PFSK-1 (cell line): ENCODE measurements at regions not wholly inside any gene's neighbourhood (a gene's known extent, or its start where the extent isn't known, plus 50 kb on each side); places are given as distances from the start of the nearest gene placed in this dataset.

Experiments used
- FOXP2 ChIP-seq: optimal IDR thresholded peaks from 2 replicates; pipeline ENCODE3; 2011; ENCODE audit warnings: borderline replicate concordance, control low read depth, inconsistent platforms; ENCODE audit not compliant: insufficient read depth; ENCODE audit errors: extremely low read length, extremely low read depth
- POLR2AphosphoS5 ChIP-seq: IDR thresholded peaks from 2 replicates; pipeline ENCODE4 v1.6.1; 2012; ENCODE audit warnings: low read depth, mild to moderate bottlenecking, control low read depth, low read length, moderate library complexity
- REST ChIP-seq, 2 experiments: IDR thresholded peaks; 2 replicates each; pipeline versions ENCODE4 v1.6.1 to v1.8.0; 2011 to 2012; ENCODE audit warnings: low read depth in 2 of 2, low read length in 2 of 2, control low read depth in 1 of 2, inconsistent platforms in 1 of 2, mild to moderate bottlenecking in 1 of 2, moderate library complexity in 1 of 2; ENCODE audit not compliant: insufficient read depth in 1 of 2
- SIN3A ChIP-seq: IDR thresholded peaks from 2 replicates; pipeline ENCODE4 v1.6.1; 2012; ENCODE audit warnings: mild to moderate bottlenecking, low read length, moderate library complexity, borderline replicate concordance; ENCODE audit not compliant: insufficient read depth
- TAF1 ChIP-seq: IDR thresholded peaks from 2 replicates; pipeline ENCODE4 v1.6.1; 2012; ENCODE audit warnings: low read length, control low read depth, borderline replicate concordance; ENCODE audit not compliant: insufficient read depth

GRCh38 chr12:115146453-115146852 is 462.5 kb upstream of the TBX3 start:
- no peak for TF ChIP-seq SIN3A
- TF ChIP-seq FOXP2 = no peak

- no peak for TF ChIP-seq SIN3A
These were observed 460.4 kb upstream of the TBX3 start for GRCh38 chr12:115144425-115144824.

GRCh38 chr12:115140981-115141655 is 457.1 kb upstream of the TBX3 start:
- TF ChIP-seq FOXP2 = no peak
- no peak for TF ChIP-seq SIN3A
- no peak for TF ChIP-seq REST (IDR thresholded peaks at IDR 0.05; ENCODE audit: insufficient read depth in 1 of 2, low read depth in 2 of 2, low read length in 2 of 2)
- TF ChIP-seq POLR2AphosphoS5 = no peak
- TF ChIP-seq TAF1 = no peak

GRCh38 chr12:115137812-115138521 is 454.0 kb upstream of the TBX3 start:
- TF ChIP-seq SIN3A (no peak), REST (IDR thresholded peaks at IDR 0.05; ENCODE audit: insufficient read depth in 1 of 2, low read depth in 2 of 2, low read length in 2 of 2) (no peak), TAF1 (no peak), FOXP2 (no peak), POLR2AphosphoS5 (no peak)

GRCh38 chr12:115135800-115136211 is 451.8 kb upstream of the TBX3 start:
- TF ChIP-seq POLR2AphosphoS5 = no peak
- TF ChIP-seq TAF1 = no peak
- no peak for TF ChIP-seq SIN3A
- no peak for TF ChIP-seq FOXP2
- TF ChIP-seq REST (IDR thresholded peaks at IDR 0.05; ENCODE audit: insufficient read depth in 1 of 2, low read depth in 2 of 2, low read length in 2 of 2) = no peak

GRCh38 chr12:115134298-115134697 is 450.3 kb upstream of the TBX3 start:
- TF ChIP-seq SIN3A = no peak
- no peak for TF ChIP-seq FOXP2
- TF ChIP-seq TAF1 = no peak
- TF ChIP-seq POLR2AphosphoS5 = no peak
- no peak for TF ChIP-seq REST (IDR thresholded peaks at IDR 0.05; ENCODE audit: insufficient read depth in 1 of 2, low read depth in 2 of 2, low read length in 2 of 2)
